ENCODE measurements at regions not wholly inside any gene's neighbourhood (a gene's known extent, or its start where the extent isn't known, plus 50 kb on each side); places are given as distances from the start of the nearest gene placed in this dataset.

- TF ChIP-seq ZFP3 (CRISPR knock-in tag; IDR thresholded peaks at IDR 0.05) (no peak), ZNF70 (CRISPR knock-in tag; IDR thresholded peaks at IDR 0.05) (no peak), PATZ1 (CRISPR knock-in tag; IDR thresholded peaks at IDR 0.05; ENCODE audit: borderline replicate concordance) (no peak), CREB5 (CRISPR knock-in tag; IDR thresholded peaks at IDR 0.05; ENCODE audit: low read depth) (no peak), GLIS3 (CRISPR knock-in tag; IDR thresholded peaks at IDR 0.05) (no peak), OSR1 (CRISPR knock-in tag; IDR thresholded peaks at IDR 0.05) (no peak)
Measured at GRCh38 chr6:14271789-14272736, 154.5 kb downstream of the CD83 start.
